ENCODE measurements at regions not wholly inside any gene's neighbourhood (a gene's known extent, or its start where the extent isn't known, plus 50 kb on each side); places are given as distances from the start of the nearest gene placed in this dataset.

- Histone ChIP-seq H3K9me3 (peaks cover 0 to 3% (median 0%) of the 10 kb centered on the region in 4 donors), H3K27me3 (no peaks in the 10 kb centered on the region), H3K36me3 (no peaks in the 10 kb centered on the region), H3K4me1 (no peaks in the 10 kb centered on the region), H3K4me3 (no peak overlapping the region), H3K27ac (no peak overlapping the region)
- whole genome bisulfite sequencing, 2 donors: 59 to 64% methylated on average over 1 of the region's 1 CpG
- no peak for DNase-seq (ENCODE audit: low spot score in 2 of 2)
- TF ChIP-seq POLR2A (IDR thresholded peaks at IDR 0.05) (no peak), CTCF (IDR thresholded peaks at IDR 0.05) (no peak), EP300 (IDR thresholded peaks at IDR 0.05) (no peak)
Measured at GRCh38 chr18:70636991-70637390, 348.1 kb downstream of the SOCS6 start.

- WGBS, 2 donors: 79 to 85% methylated on average over 3 of the region's 3 CpGs
- no peaks in the 10 kb centered on the region for H3K4me1 ChIP-seq
- TF ChIP-seq CTCF (IDR thresholded peaks at IDR 0.05) (no peak), POLR2A (IDR thresholded peaks at IDR 0.05) (no peak), EP300 (IDR thresholded peaks at IDR 0.05) (no peak)
Measured at GRCh38 chr18:70634576-70635147, 345.8 kb downstream of the SOCS6 start.

GRCh38 chr18:70627182-70627802, 338.4 kb downstream of the SOCS6 start:
- TF ChIP-seq EP300 (IDR thresholded peaks at IDR 0.05) (no peak), POLR2A (IDR thresholded peaks at IDR 0.05) (no peak), CTCF (IDR thresholded peaks at IDR 0.05) (no peak)
- no peak for DNase-seq (ENCODE audit: low spot score in 2 of 2)
- no peaks in the 10 kb centered on the region for H3K9me3 ChIP-seq

More at GRCh38 chr18:70634576-70635147, 345.8 kb downstream of the SOCS6 start:
- H3K4me3 ChIP-seq: no peak overlapping the region
- DNase-seq (ENCODE audit: low spot score in 2 of 2): no peak
- no peak overlapping the region for H3K27ac ChIP-seq
- no peaks in the 10 kb centered on the region for H3K36me3 ChIP-seq
- H3K9me3 ChIP-seq: no peaks in the 10 kb centered on the region
- H3K27me3 ChIP-seq: no peaks in the 10 kb centered on the region

GRCh38 chr18:70622622-70623419, 334.0 kb downstream of the SOCS6 start:
- no peaks in the 10 kb centered on the region for H3K9me3 ChIP-seq
- no peaks in the 10 kb centered on the region for H3K36me3 ChIP-seq
- H3K27ac ChIP-seq: no peak overlapping the region
- H3K4me1 ChIP-seq: no peaks in the 10 kb centered on the region
- H3K4me3 ChIP-seq: no peak overlapping the region
- DNase-seq (ENCODE audit: low spot score in 2 of 2): no peak
- no peak for TF ChIP-seq EP300 (IDR thresholded peaks at IDR 0.05)
- no peak for TF ChIP-seq POLR2A (IDR thresholded peaks at IDR 0.05)
- TF ChIP-seq CTCF (IDR thresholded peaks at IDR 0.05): no peak
- no peaks in the 10 kb centered on the region for H3K27me3 ChIP-seq
- WGBS, 2 donors: 80 to 84% methylated on average over 9 of the region's 9 CpGs

More at GRCh38 chr18:70627182-70627802, 338.4 kb downstream of the SOCS6 start:
- Histone ChIP-seq H3K4me1 (no peaks in the 10 kb centered on the region), H3K27me3 (no peaks in the 10 kb centered on the region), H3K4me3 (no peak overlapping the region), H3K27ac (no peak overlapping the region), H3K36me3 (no peaks in the 10 kb centered on the region)
- 81 to 85% methylated on average over 4 of the region's 4 CpGs for WGBS, 2 donors

GRCh38 chr18:70621710-70622109, 332.9 kb downstream of the SOCS6 start:
- peaks cover 0 to 5% (median 0%) of the 10 kb centered on the region in 4 donors for H3K9me3 ChIP-seq
- WGBS, 2 donors: 26 to 31% methylated on average over 4 of the region's 4 CpGs
- H3K36me3 ChIP-seq: no peaks in the 10 kb centered on the region
- H3K4me1 ChIP-seq: no peaks in the 10 kb centered on the region
- no peak overlapping the region for H3K4me3 ChIP-seq
- DNase-seq (ENCODE audit: low spot score in 2 of 2): no peak
- TF ChIP-seq POLR2A (IDR thresholded peaks at IDR 0.05) (no peak), CTCF (IDR thresholded peaks at IDR 0.05) (no peak), EP300 (IDR thresholded peaks at IDR 0.05) (no peak)
- no peaks in the 10 kb centered on the region for H3K27me3 ChIP-seq
- H3K27ac ChIP-seq: no peak overlapping the region

Measured in tibial nerve (tissue), 4 donors.